ENCODE measurements at regions not wholly inside any gene's neighbourhood (a gene's known extent, or its start where the extent isn't known, plus 50 kb on each side); places are given as distances from the start of the nearest gene placed in this dataset.

- TF ChIP-seq AFF1 (IDR thresholded peaks at IDR 0.05; ENCODE audit: low read depth in 1 of 2, partially characterized antibody in 2 of 2) = peak in 1 of 2 experiments; percentile 34
- no peak for TF ChIP-seq IRF1 (CRISPR knock-in tag; IDR thresholded peaks at IDR 0.05; ENCODE audit: borderline replicate concordance)
- 0 out of 4 replicates have a peak, but pooled peaks of 1 of the 2 experiments have one; percentile 2 for TF ChIP-seq RCOR1 (IDR thresholded peaks at IDR 0.05; ENCODE audit: borderline replicate concordance in 1 of 2, low read depth in 2 of 2, low read length in 2 of 2)
- TF ChIP-seq ATF3 (IDR thresholded peaks at IDR 0.05) = peak; percentile 50; the same call in 1 of the 2 replicates
- no peak for TF ChIP-seq ATF3 (CRISPR knock-in tag; conservative IDR thresholded peaks at IDR 0.05)
- TF ChIP-seq ZNF785 (CRISPR knock-in tag; IDR thresholded peaks at IDR 0.05) = no peak
- peak; percentile 80 for TF ChIP-seq EP400 (IDR thresholded peaks at IDR 0.05)
- TF ChIP-seq SPI1 (IDR thresholded peaks at IDR 0.05; ENCODE audit: borderline replicate concordance, low read depth, low read length) = peak; percentile 71; the same call in 1 of the 2 replicates
- peak; percentile 70 for TF ChIP-seq RBM25 (IDR thresholded peaks at IDR 0.05; ENCODE audit: low read depth, low read length, severe bottlenecking)
- peak; percentile 83 for TF ChIP-seq ZNF592 (IDR thresholded peaks at IDR 0.05)
- no peak for TF ChIP-seq PRMT5 (CRISPR knock-in tag; IDR thresholded peaks at IDR 0.05)
- peak; percentile 87 for TF ChIP-seq BCOR (IDR thresholded peaks at IDR 0.05)
- TF ChIP-seq ZNF584 (CRISPR knock-in tag; IDR thresholded peaks at IDR 0.05; ENCODE audit: low read depth) = peak; percentile 70; the same call in 1 of the 2 replicates
- TF ChIP-seq ARID3A (IDR thresholded peaks at IDR 0.05; ENCODE audit: borderline replicate concordance, low read depth, low read length) = no peak
These were observed 55.9 kb upstream of the STXBP1 start (continued) for GRCh38 chr9:127555840-127556820.
